MM.1S (cell line): ENCODE measurements at regions not wholly inside any gene's neighbourhood (a gene's known extent, or its start where the extent isn't known, plus 50 kb on each side); places are given as distances from the start of the nearest gene placed in this dataset.

ENCODE experiments used
- EZH2 ChIP-seq: fragments of 300-600 bp; sonication (generic); optimal IDR thresholded peaks from 2 replicates; pipeline ENCODE3; 2017; ENCODE audit warnings: low read depth, mild to moderate bottlenecking, antibody characterized with exemption, low read length, mixed read lengths
- EZH2phosphoT487 ChIP-seq: fragments of 300-600 bp; sonication (generic); IDR thresholded peaks from 2 replicates; pipeline ENCODE4 v1.6.1; 2018; ENCODE audit warnings: antibody characterized with exemption, low read length
- TF ChIP-seq, protein P1 (sequence below): fragments of 300-600 bp; sonication (generic); IDR thresholded peaks from 2 replicates; pipeline ENCODE4 v1.5.1; 2016; ENCODE audit warnings: antibody characterized with exemption, low read length, mixed read lengths

DNA sequence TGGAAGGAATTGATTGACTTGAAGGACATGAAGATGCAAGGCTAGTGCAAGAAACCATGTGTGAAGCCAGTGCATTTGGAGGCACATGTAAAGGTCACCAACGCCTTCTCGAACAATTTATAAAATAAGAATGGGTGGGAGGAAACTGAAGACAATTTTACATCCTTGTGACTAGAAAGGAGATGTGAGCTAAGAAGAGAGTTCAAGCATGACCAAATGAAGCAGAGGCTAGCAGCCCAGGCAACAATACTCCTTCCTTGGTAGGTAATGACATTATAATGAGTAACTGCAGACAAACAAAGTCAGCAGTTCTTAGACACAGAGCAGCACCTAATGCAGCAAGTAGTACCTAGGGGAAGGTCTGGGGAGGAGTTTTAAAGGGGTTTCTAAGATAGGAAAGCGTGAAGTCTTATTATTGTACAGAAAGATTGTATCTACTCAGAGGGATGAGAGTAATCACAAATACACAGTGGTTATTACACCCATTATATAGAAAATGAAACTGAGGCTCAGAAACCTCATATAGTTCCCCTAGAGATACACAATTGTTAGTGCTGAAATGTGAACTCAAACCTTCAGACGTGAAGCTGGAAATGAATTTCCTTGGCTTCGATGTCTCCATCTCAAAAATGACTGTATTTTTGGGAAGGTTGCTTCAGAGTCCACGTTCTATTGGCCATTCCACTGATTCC, 56.1 kb downstream of the ATXN3L start:
- TF ChIP-seq, protein P1, sequence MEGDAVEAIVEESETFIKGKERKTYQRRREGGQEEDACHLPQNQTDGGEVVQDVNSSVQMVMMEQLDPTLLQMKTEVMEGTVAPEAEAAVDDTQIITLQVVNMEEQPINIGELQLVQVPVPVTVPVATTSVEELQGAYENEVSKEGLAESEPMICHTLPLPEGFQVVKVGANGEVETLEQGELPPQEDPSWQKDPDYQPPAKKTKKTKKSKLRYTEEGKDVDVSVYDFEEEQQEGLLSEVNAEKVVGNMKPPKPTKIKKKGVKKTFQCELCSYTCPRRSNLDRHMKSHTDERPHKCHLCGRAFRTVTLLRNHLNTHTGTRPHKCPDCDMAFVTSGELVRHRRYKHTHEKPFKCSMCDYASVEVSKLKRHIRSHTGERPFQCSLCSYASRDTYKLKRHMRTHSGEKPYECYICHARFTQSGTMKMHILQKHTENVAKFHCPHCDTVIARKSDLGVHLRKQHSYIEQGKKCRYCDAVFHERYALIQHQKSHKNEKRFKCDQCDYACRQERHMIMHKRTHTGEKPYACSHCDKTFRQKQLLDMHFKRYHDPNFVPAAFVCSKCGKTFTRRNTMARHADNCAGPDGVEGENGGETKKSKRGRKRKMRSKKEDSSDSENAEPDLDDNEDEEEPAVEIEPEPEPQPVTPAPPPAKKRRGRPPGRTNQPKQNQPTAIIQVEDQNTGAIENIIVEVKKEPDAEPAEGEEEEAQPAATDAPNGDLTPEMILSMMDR = no peak
- TF ChIP-seq EZH2phosphoT487 (no peak), EZH2 (no peak)
